ENCODE measurements at regions not wholly inside any gene's neighbourhood (a gene's known extent, or its start where the extent isn't known, plus 50 kb on each side); places are given as distances from the start of the nearest gene placed in this dataset.
A peak's percentile ranks its signal among the peaks of the same experiment; 100 is the strongest.
"Not testable (repeated sequence)": the region's sequence is repeated elsewhere in the genome, so short reads cannot be mapped to it uniquely, and the experiment has no call there.

- POLR2A ChIA-PET: interaction anchor here (0.6 kb wide), 1 partner anchor 18 kb away, joined by 9 read pairs; no protein-coding TSS in a partner anchor
- DNase-seq (ENCODE audit: low read depth): no peak
- peak overlapping the region; percentile 42 for H3K4me3 ChIP-seq (ENCODE audit: low read depth, low read length)
- CTCF ChIA-PET: interaction anchor here (0.6 to 3.8 kb wide), 18 partner anchors 8 to 357 kb away, joined by 3 to 31 read pairs (median 4); no protein-coding TSS in a partner anchor
- peaks cover 16% of the 10 kb centered on the region for H3K27me3 ChIP-seq (ENCODE audit: control insufficient read depth, insufficient read depth, low read length)
- TF ChIP-seq CTCF (IDR thresholded peaks at IDR 0.05; ENCODE audit: insufficient read depth, low read depth, low read length): no peak
- H3K36me3 ChIP-seq (ENCODE audit: control insufficient read depth, insufficient read depth, low read length): no peaks in the 10 kb centered on the region
These were observed 131.6 kb upstream of the NIPBL start for GRCh38 chr5:36744773-36745589.

GRCh38 chr5:36747794-36748193, 128.8 kb upstream of the NIPBL start:
- CTCF ChIA-PET; POLR2A ChIA-PET; H3K4me3 ChIP-seq (ENCODE audit: low read depth, low read length); DNase-seq (ENCODE audit: low read depth); H3K36me3 ChIP-seq (ENCODE audit: control insufficient read depth, insufficient read depth, low read length): not testable (repeated sequence)
- peaks cover 15% of the 10 kb centered on the region for H3K27me3 ChIP-seq (ENCODE audit: control insufficient read depth, insufficient read depth, low read length)

DNA sequence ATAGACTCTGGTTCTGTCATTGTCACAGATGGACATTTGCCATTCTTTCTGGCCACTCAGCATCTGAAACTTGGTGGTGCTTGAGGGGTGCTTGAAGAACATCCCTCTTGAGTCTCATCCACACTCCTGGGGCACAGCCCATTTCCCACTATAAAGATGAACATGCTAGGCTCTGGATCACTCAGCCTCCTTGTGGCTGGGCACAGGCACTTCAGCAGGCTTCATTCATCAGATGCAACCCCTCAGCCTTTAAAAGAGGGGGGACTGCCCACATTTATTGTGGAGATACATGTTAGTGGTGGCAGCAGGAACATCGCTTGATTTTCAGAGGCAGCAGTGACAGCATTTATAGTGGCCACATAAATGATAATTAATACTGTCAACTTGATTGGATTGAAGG, 124.7 kb upstream of the NIPBL start:
- no peak for TF ChIP-seq CTCF (IDR thresholded peaks at IDR 0.05; ENCODE audit: insufficient read depth, low read depth, low read length)
- DNase-seq (ENCODE audit: low read depth): no peak
- Histone ChIP-seq H3K36me3 (ENCODE audit: control insufficient read depth, insufficient read depth, low read length) (no peaks in the 10 kb centered on the region), H3K4me3 (ENCODE audit: low read depth, low read length) (no peak overlapping the region), H3K27me3 (ENCODE audit: control insufficient read depth, insufficient read depth, low read length) (peaks cover 8% of the 10 kb centered on the region)
- ChIA-PET CTCF (no interaction called here), POLR2A (no interaction called here)

DNA sequence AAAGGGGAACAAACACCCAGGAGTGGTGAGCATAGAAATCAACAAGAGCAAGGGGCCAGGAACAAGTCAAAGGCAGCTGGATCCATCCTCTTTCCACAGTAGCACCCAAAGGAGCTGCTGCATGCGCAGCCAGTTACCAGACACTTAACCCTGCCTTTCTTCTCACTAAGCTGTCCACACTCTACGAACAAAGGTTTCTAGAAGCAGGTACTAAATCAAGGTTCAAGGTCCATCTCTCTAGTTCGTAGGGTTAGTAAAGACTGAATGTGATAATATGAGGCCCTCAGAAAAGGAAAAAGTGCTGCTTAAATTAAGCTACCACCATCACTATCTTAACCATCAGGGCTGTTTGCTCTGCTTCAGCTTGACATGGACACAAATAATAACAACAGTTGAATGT, 121.2 kb upstream of the NIPBL start:
- Histone ChIP-seq H3K4me3 (ENCODE audit: low read depth, low read length) (no peak overlapping the region), H3K36me3 (ENCODE audit: control insufficient read depth, insufficient read depth, low read length) (no peaks in the 10 kb centered on the region), H3K27me3 (ENCODE audit: control insufficient read depth, insufficient read depth, low read length) (peaks cover 3% of the 10 kb centered on the region)
- CTCF ChIA-PET: interaction anchor here (1.0 to 2.5 kb wide), 4 partner anchors 11 to 47 kb away, joined by 3 to 8 read pairs (median 4); no protein-coding TSS in a partner anchor
- TF ChIP-seq CTCF (IDR thresholded peaks at IDR 0.05; ENCODE audit: insufficient read depth, low read depth, low read length): no peak
- no peak for DNase-seq (ENCODE audit: low read depth)
- POLR2A ChIA-PET: no interaction called here

GRCh38 chr5:36755920-36756488, 120.6 kb upstream of the NIPBL start:
- no peak for TF ChIP-seq CTCF (IDR thresholded peaks at IDR 0.05; ENCODE audit: insufficient read depth, low read depth, low read length)
- ChIA-PET POLR2A (no interaction called here), CTCF (interaction anchor here (1.0 to 2.5 kb wide), 3 partner anchors 12 to 46 kb away, joined by 3 to 8 read pairs (median 3); no protein-coding TSS in a partner anchor)
- Histone ChIP-seq H3K4me3 (ENCODE audit: low read depth, low read length) (no peak overlapping the region), H3K36me3 (ENCODE audit: control insufficient read depth, insufficient read depth, low read length) (no peaks in the 10 kb centered on the region), H3K27me3 (ENCODE audit: control insufficient read depth, insufficient read depth, low read length) (peaks cover 3% of the 10 kb centered on the region)
- no peak for DNase-seq (ENCODE audit: low read depth)

All from BJ (cell line).